CD4-positive, alpha-beta T cell (primary cell): ENCODE measurements at regions not wholly inside any gene's neighbourhood (a gene's known extent, or its start where the extent isn't known, plus 50 kb on each side); places are given as distances from the start of the nearest gene placed in this dataset.

ENCODE experiments used
- ATAC-seq: fragments of 200-7000 bp; cut with Tn5 transposase; one replicate; pipeline ENCODE4 v1.10.0; 2022; ENCODE audit warnings: mild to moderate bottlenecking; ENCODE audit not compliant: poor library complexity
- CTCF ChIA-PET: fragments of 350-600 bp; sonication (Branson Sonifier 250); formaldehyde crosslinking; loops from one replicate; lab custom pipeline; 2021; ENCODE audit warnings: antibody characterized with exemption, inconsistent platforms; lab: Charles Lee
- POLR2A ChIA-PET: fragments of 350-600 bp; sonication (Branson Sonifier 250); formaldehyde crosslinking; loops from one replicate; lab custom pipeline; 2021; ENCODE audit warnings: antibody characterized with exemption, inconsistent platforms; lab: Charles Lee
- DNase-seq, 14 experiments: peaks; one replicate each; pipeline ENCODE4 v3.0.0-alpha.2; 2013 to 2020; ENCODE audit warnings: mixed read lengths in 2 of 14
- H3K27ac ChIP-seq, 2 donors: one replicate each; pipeline versions ENCODE4 v1.5.1 to v1.7.0; 2013; ENCODE audit warnings: low read length in 2 of 2, low read depth in 1 of 2, mild to moderate bottlenecking in 1 of 2
- H3K27me3 ChIP-seq, 2 experiments: 1 replicate in 1 of 2; 2 replicates in 1 of 2; pipeline versions ENCODE4 v1.6.1 to v1.7.0; 2013; ENCODE audit warnings: low read length in 2 of 2, control low read depth in 1 of 2, mild to moderate bottlenecking in 1 of 2, moderate library complexity in 1 of 2; ENCODE audit not compliant: insufficient read depth in 2 of 2, control insufficient read depth in 1 of 2
- H3K36me3 ChIP-seq: one replicate; pipeline ENCODE4 v1.6.1; 2013; ENCODE audit warnings: low read length, control low read depth; ENCODE audit not compliant: insufficient read depth
- H3K4me1 ChIP-seq: one replicate; pipeline ENCODE4 v1.6.1; 2013; ENCODE audit warnings: low read length, control low read depth; ENCODE audit not compliant: insufficient read depth
- H3K4me3 ChIP-seq: one replicate; pipeline ENCODE4 v1.5.1; 2013; ENCODE audit warnings: mild to moderate bottlenecking, low read length, moderate library complexity
- H3K9me3 ChIP-seq, 2 experiments: 1 replicate in 1 of 2; 2 replicates in 1 of 2; pipeline versions ENCODE4 v1.6.1 to v1.7.0; 2013; ENCODE audit warnings: low read length in 2 of 2, mild to moderate bottlenecking in 2 of 2, control low read depth in 1 of 2, moderate library complexity in 1 of 2; ENCODE audit not compliant: control insufficient read depth in 1 of 2, insufficient read depth in 1 of 2
- H3K27ac Mint-ChIP-seq: one replicate; pipeline ENCODE4 v1.8.0; 2020; ENCODE audit warnings: mixed read lengths
- H3K27me3 Mint-ChIP-seq: one replicate; pipeline ENCODE4 v1.8.0; 2021; ENCODE audit warnings: mixed read lengths
- H3K36me3 Mint-ChIP-seq: one replicate; pipeline ENCODE4 v1.8.0; 2021; ENCODE audit warnings: low read depth, mixed read lengths
- H3K4me1 Mint-ChIP-seq: one replicate; pipeline ENCODE4 v1.8.0; 2021; ENCODE audit warnings: low read depth, mixed read lengths
- H3K4me3 Mint-ChIP-seq: one replicate; pipeline ENCODE4 v1.8.0; 2020; ENCODE audit warnings: mild to moderate bottlenecking, mixed read lengths
- H3K9me3 Mint-ChIP-seq: one replicate; pipeline ENCODE4 v1.8.0; 2020; ENCODE audit warnings: mixed read lengths
- CTCF ChIP-seq: fragments of 200-600 bp; IDR thresholded peaks from one replicate; pipeline ENCODE4 v1.8.0; 2022; ENCODE audit warnings: antibody characterized with exemption, mild to moderate bottlenecking
- intact Hi-C, 2 experiments: fragments of 100-400 bp; cut with DNase I in 1 of 2; cut with micrococcal nuclease in 1 of 2; formaldehyde crosslinking; loops; one replicate each; pipeline versions ENCODE4 v1.15.1 to v1.9.0; 2023 to 2025; cut with DNase I, micrococcal nuclease

- no peak for DNase-seq
- intact Hi-C loops, result no loop called here
- H3K9me3 ChIP-seq, result peaks cover 0 to under 1% of the 10 kb centered on the region in 2 experiments
- no peak overlapping the region for H3K27ac Mint-ChIP-seq
- no peaks in the 10 kb centered on the region for H3K4me1 Mint-ChIP-seq
- peaks cover 3% of the 10 kb centered on the region for H3K9me3 Mint-ChIP-seq
- no peak for TF ChIP-seq CTCF
- H3K36me3 ChIP-seq, result no peaks in the 10 kb centered on the region
- no peak overlapping the region for H3K4me3 Mint-ChIP-seq
- H3K36me3 Mint-ChIP-seq, result no peaks in the 10 kb centered on the region
- no peak overlapping the region for H3K4me3 ChIP-seq
- no peaks in the 10 kb centered on the region for H3K27me3 Mint-ChIP-seq
- CTCF ChIA-PET, result no interaction called here
- H3K27me3 ChIP-seq, result peaks cover 0 to 6% of the 10 kb centered on the region in 2 experiments
- no peak overlapping the region for H3K27ac ChIP-seq
- POLR2A ChIA-PET, result no interaction called here
- no peak for ATAC-seq
- no peaks in the 10 kb centered on the region for H3K4me1 ChIP-seq
These were observed 140.8 kb downstream of the HMHB1 start for GRCh38 chr5:143952809-143953208.

GRCh38 chr5:143953851-143954250 lies 141.9 kb downstream of the HMHB1 start:
- peaks cover 0 to 6% of the 10 kb centered on the region in 2 experiments for H3K27me3 ChIP-seq
- no peak for ATAC-seq
- no peak overlapping the region for H3K4me3 ChIP-seq
- TF ChIP-seq CTCF, result no peak
- no peaks in the 10 kb centered on the region for H3K27me3 Mint-ChIP-seq
- no peaks in the 10 kb centered on the region for H3K36me3 Mint-ChIP-seq
- peaks cover 3% of the 10 kb centered on the region for H3K9me3 Mint-ChIP-seq
- no peak overlapping the region for H3K27ac Mint-ChIP-seq
- CTCF ChIA-PET, result no interaction called here
- H3K4me1 Mint-ChIP-seq, result no peaks in the 10 kb centered on the region
- no peaks in the 10 kb centered on the region for H3K4me1 ChIP-seq
- POLR2A ChIA-PET, result no interaction called here
- intact Hi-C loops, result no loop called here
- H3K27ac ChIP-seq, result no peak overlapping the region
- DNase-seq, result no peak
- no peaks in the 10 kb centered on the region for H3K9me3 ChIP-seq
- no peak overlapping the region for H3K4me3 Mint-ChIP-seq
- no peaks in the 10 kb centered on the region for H3K36me3 ChIP-seq

GRCh38 chr5:143955141-143955540 lies 143.2 kb downstream of the HMHB1 start:
- Histone ChIP-seq H3K27ac (no peak overlapping the region), H3K36me3 (no peaks in the 10 kb centered on the region), H3K27me3 (peaks cover 0 to 6% of the 10 kb centered on the region in 2 experiments), H3K4me3 (no peak overlapping the region), H3K9me3 (no peaks in the 10 kb centered on the region), H3K4me1 (no peaks in the 10 kb centered on the region)
- H3K36me3 Mint-ChIP-seq, result no peaks in the 10 kb centered on the region
- H3K4me1 Mint-ChIP-seq, result no peaks in the 10 kb centered on the region
- no peaks in the 10 kb centered on the region for H3K9me3 Mint-ChIP-seq
- DNase-seq (no peak), ATAC-seq (no peak)
- H3K27me3 Mint-ChIP-seq, result no peaks in the 10 kb centered on the region
- ChIA-PET CTCF (interaction anchor here (0.9 kb wide), 1 partner anchor 10 kb away, joined by 3 read pairs; no protein-coding TSS in a partner anchor), POLR2A (no interaction called here)
- H3K27ac Mint-ChIP-seq, result no peak overlapping the region
- H3K4me3 Mint-ChIP-seq, result no peak overlapping the region
- no peak for TF ChIP-seq CTCF
- intact Hi-C loops, result no loop called here
